ENCODE measurements at regions not wholly inside any gene's neighbourhood (a gene's known extent, or its start where the extent isn't known, plus 50 kb on each side); places are given as distances from the start of the nearest gene placed in this dataset.

DNA sequence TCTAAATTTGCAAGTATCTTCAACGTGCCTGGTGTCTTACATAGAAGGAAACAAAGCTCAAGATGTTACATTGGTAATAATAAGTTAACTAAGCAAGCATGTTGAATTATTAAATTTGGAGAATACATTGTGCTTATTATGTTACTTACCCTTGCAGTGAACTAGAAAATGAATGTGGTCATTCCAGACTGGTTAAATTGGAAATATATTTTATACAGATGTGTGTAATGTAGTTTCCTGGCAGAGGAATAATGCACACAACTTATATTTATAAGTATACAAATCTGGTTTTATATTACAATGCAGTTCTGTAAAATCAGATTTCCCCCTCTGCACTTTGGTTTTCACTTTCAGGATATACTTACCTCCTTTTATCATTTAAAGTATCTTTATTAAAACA, 159.9 kb upstream of the SLIT2 start:
- ATAC-seq (no peak), FAIRE-seq (no peak), DNase-seq (ENCODE audit: low read depth, low spot score) (no peak)
- Histone ChIP-seq H2AFZ (ENCODE audit: control insufficient read depth, low read depth, low read length) (no peak overlapping the region), H3K4me3 (no peak overlapping the region), H3K27me3 (replicated peaks in 1 of 2; ENCODE audit: control insufficient read depth in 2 of 2, insufficient read depth in 2 of 2, low read length in 1 of 2) (no peaks in the 10 kb centered on the region), H4K20me1 (ENCODE audit: control insufficient read depth, insufficient read depth) (no peaks in the 10 kb centered on the region), H3K9ac (ENCODE audit: control insufficient read depth, insufficient read depth, low read length) (no peak overlapping the region), H3K27ac (ENCODE audit: control insufficient read depth, insufficient read depth) (no peak overlapping the region), H3K9me3 (replicated peaks; ENCODE audit: control insufficient read depth, insufficient read depth, low read length) (no peaks in the 10 kb centered on the region), H3K36me3 (ENCODE audit: control insufficient read depth in 2 of 2, insufficient read depth in 2 of 2, low read length in 1 of 2) (no peaks in the 10 kb centered on the region), H3K4me2 (ENCODE audit: control insufficient read depth, insufficient read depth) (no peak overlapping the region), H3K79me2 (ENCODE audit: control insufficient read depth, insufficient read depth, low read length) (no peaks in the 10 kb centered on the region), H3K4me1 (ENCODE audit: control insufficient read depth, insufficient read depth, low read length) (no peaks in the 10 kb centered on the region)
- in situ Hi-C loops (cut with MboI): no loop called here
- ChIA-PET RAD21 (ENCODE audit: unreplicated experiment) (no interaction called here), CTCF (no interaction called here), SMC1A (ENCODE audit: uncharacterized antibody, unreplicated experiment) (interaction anchor here (0.8 kb wide), 1 partner anchor 162 kb away, joined by 3 read pairs; no protein-coding TSS in a partner anchor), POLR2A (no interaction called here)
- TF ChIP-seq TBL1XR1 (IDR thresholded peaks at IDR 0.05; ENCODE audit: low read depth, low read length) (no peak), HCFC1 (IDR thresholded peaks at IDR 0.05; ENCODE audit: low read length) (no peak), SIN3A (IDR thresholded peaks at IDR 0.05; ENCODE audit: low read depth, low read length) (no peak), LARP7 (IDR thresholded peaks at IDR 0.05) (no peak), SKIL (IDR thresholded peaks at IDR 0.05; ENCODE audit: low read depth, poor library complexity, severe bottlenecking) (no peak), RAD51 (IDR thresholded peaks at IDR 0.05) (no peak), EZH2 (IDR thresholded peaks at IDR 0.05; ENCODE audit: borderline replicate concordance, control insufficient read depth, low read depth, low read length) (no peak), MYB (IDR thresholded peaks at IDR 0.05; ENCODE audit: borderline replicate concordance, low read depth, low read length) (no peak), CREB1 (IDR thresholded peaks at IDR 0.05; ENCODE audit: low read depth) (no peak), NBN (IDR thresholded peaks at IDR 0.05) (no peak), CBFB (IDR thresholded peaks at IDR 0.05; ENCODE audit: low read depth) (no peak), JUNB (IDR thresholded peaks at IDR 0.05) (no peak), MXI1 (IDR thresholded peaks at IDR 0.05; ENCODE audit: low read depth, low read length) (no peak), ETV6 (conservative IDR thresholded peaks at IDR 0.05 in 1 of 2, IDR thresholded peaks at IDR 0.05 in 1 of 2; ENCODE audit: borderline replicate concordance in 1 of 2, low read depth in 1 of 2) (no peak), ZSCAN29 (IDR thresholded peaks at IDR 0.05) (no peak), TCF12 (IDR thresholded peaks at IDR 0.05; ENCODE audit: low read depth, low read length) (no peak), SREBF2 (IDR thresholded peaks at IDR 0.05; ENCODE audit: low read length) (no peak), FOXK2 (IDR thresholded peaks at IDR 0.05) (no peak)
- TF ChIP-seq, protein P1, sequence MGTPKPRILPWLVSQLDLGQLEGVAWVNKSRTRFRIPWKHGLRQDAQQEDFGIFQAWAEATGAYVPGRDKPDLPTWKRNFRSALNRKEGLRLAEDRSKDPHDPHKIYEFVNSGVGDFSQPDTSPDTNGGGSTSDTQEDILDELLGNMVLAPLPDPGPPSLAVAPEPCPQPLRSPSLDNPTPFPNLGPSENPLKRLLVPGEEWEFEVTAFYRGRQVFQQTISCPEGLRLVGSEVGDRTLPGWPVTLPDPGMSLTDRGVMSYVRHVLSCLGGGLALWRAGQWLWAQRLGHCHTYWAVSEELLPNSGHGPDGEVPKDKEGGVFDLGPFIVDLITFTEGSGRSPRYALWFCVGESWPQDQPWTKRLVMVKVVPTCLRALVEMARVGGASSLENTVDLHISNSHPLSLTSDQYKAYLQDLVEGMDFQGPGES (IDR thresholded peaks at IDR 0.05): no peak
- intact Hi-C loops (cut with micrococcal nuclease; ENCODE audit: unreplicated experiment): no loop called here
- 0% methylated on average over 1 of the region's 1 CpG for WGBS (ENCODE audit: insufficient coverage, insufficient replicate concordance, low lambda C conversion rate, missing lambda C conversion rate)
- BruUV-seq (replicated peaks): no TSS peak

Data from GM12878 (cell line).